Heart right ventricle (tissue), 16 donors: ENCODE measurements at regions not wholly inside any gene's neighbourhood (a gene's known extent, or its start where the extent isn't known, plus 50 kb on each side); places are given as distances from the start of the nearest gene placed in this dataset.
A peak's percentile ranks its signal among the peaks of the same experiment; 100 is the strongest.
"Not testable (repeated sequence)": the region's sequence is repeated elsewhere in the genome, so short reads cannot be mapped to it uniquely, and the experiment has no call there.

Experiments used
- ATAC-seq, 8 donors: fragments of 200-7000 bp; cut with Tn5 transposase; one replicate each; pipeline ENCODE4 v1.9.1; 2020; ENCODE audit warnings: mild to moderate bottlenecking in 8 of 8, moderate library complexity in 8 of 8, moderate number of reproducible peaks in 1 of 8
- DNase-seq, 2 donors: peaks; one replicate each; pipeline ENCODE4 v3.0.0-alpha.2; 2020
- H3K27ac ChIP-seq, 10 donors: fragments of 200-600 bp; sonication (generic) in 2 of 10; one replicate each; pipeline versions ENCODE4 v1.5.0 to v1.8.0; 2020 to 2022; ENCODE audit warnings: mild to moderate bottlenecking in 3 of 10
- H3K27me3 ChIP-seq, 7 donors: fragments of 200-600 bp; one replicate each; pipeline ENCODE4 v1.8.0; 2021 to 2022; ENCODE audit warnings: mild to moderate bottlenecking in 2 of 7
- H3K36me3 ChIP-seq, 9 donors: fragments of 200-600 bp; sonication (generic) in 1 of 9; one replicate each; pipeline versions ENCODE4 v1.5.0 to v1.8.0; 2020 to 2022; ENCODE audit warnings: mild to moderate bottlenecking in 2 of 9
- H3K4me1 ChIP-seq, 9 donors: fragments of 200-600 bp; sonication (generic) in 1 of 9; one replicate each; pipeline versions ENCODE4 v1.5.0 to v1.8.0; 2020 to 2022; ENCODE audit warnings: mild to moderate bottlenecking in 4 of 9
- H3K4me3 ChIP-seq, 10 donors: fragments of 200-600 bp; sonication (generic) in 2 of 10; one replicate each; pipeline versions ENCODE4 v1.5.0 to v1.8.0; 2020 to 2022; ENCODE audit warnings: mild to moderate bottlenecking in 7 of 10, moderate library complexity in 2 of 10
- H3K9me3 ChIP-seq, 11 donors: fragments of 200-600 bp in 10 of 11; sonication (generic) in 2 of 11; one replicate each; pipeline versions ENCODE4 v1.5.0 to v1.8.0; 2013 to 2022; ENCODE audit warnings: mild to moderate bottlenecking in 2 of 11, control low read depth in 1 of 11, moderate library complexity in 1 of 11
- WGBS, 2 donors: extraction: QIAGEN DNeasy Blood & Tissue Kit; methylation state at CpG; one replicate each; pipeline ENCODE4 v1.1.7; 2013; ENCODE audit warnings: inconsistent platforms in 1 of 2; 5-methylcytosine and 5-hydroxymethylcytosine counted together
- intact Hi-C, 10 donors: fragments of 100-400 bp; cut with DNase I; formaldehyde crosslinking; loops; one replicate each; pipeline versions ENCODE4 v1.11.1 to v1.14.2; 2022
- TF ChIP-seq, protein P1 (sequence below), 9 donors: fragments of 200-600 bp; sonication (generic) in 2 of 9; IDR thresholded peaks; one replicate each; pipeline versions ENCODE4 v1.5.0 to v1.8.0; 2021 to 2022; ENCODE audit warnings: antibody characterized with exemption in 9 of 9, mild to moderate bottlenecking in 5 of 9, moderate library complexity in 1 of 9
- donor health status: Arrhythmogenic right ventricular cardiomyopathy.
- donor health status: ischemic (EF 13 %, LVEDD 7.1; RV severe dilation, severe dysfunction).
- donor health status: healthy with polysubstance abuse.
- donor health status: DM: no; HTN: yes; CAD: no.
- donor health status: DM: no; HTN: no; CAD: no.
- donor health status: ischemic (EF 25% LVEDD 6.9; RV normal size, moderate dysfunction).
- donor health status: ischemic (EF 25% LVEDD 5.7; RV mildly dilated, moderate dysfunction).
- donor health status: healthy.
- donor health status: DM: yes; HTN: yes; CAD: no.
- donor health status: Ischemic cardiomyopathy.
- donor health status: ischemic (EF 35%, LVEDD 5.7; RV mildly dilated, moderate dysfunction).
- donor health status: nonischemic (EF 11% LVEDD 7.7; RV severe dilation, severe dysfunction).
- donor health status: DM: yes; HTN: yes; CAD: no.
- donor health status: PGD.
- donor health status: ischemic (EF 29% LVEDD 5.4; RV normal size, mild dysfunction).
- donor health status: nonischemic (EF 23%, LVEDD 6.1; RV moderate dilation, normal function).

DNA sequence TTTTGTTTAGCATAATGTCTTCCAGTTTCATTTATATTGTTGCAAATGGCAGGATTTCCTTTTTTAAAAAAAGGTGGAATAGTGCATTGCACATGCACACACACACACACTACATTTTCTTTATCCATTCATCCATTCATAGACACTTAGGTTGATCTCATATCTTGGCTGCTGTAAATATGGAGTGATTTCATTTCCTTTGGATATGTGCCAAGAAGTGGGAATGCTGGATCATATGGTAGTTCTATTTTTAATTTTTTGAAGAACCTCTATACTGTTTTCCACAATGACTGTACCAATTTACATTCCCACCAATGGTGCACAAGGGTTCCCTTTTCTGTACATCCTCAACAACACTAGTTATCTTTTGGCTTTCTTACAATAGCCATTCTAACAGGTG, 68.9 kb downstream of the EBLN1 start:
- Histone ChIP-seq H3K27ac (no peak overlapping the region), H3K9me3 (peaks cover 0 to 29% (median 3%) of the 10 kb centered on the region in 11 donors), H3K27me3 (no peaks in the 10 kb centered on the region), H3K4me3 (no peak overlapping the region), H3K4me1 (peaks cover 0 to 4% (median 0%) of the 10 kb centered on the region in 9 donors), H3K36me3 (no peaks in the 10 kb centered on the region)
- intact Hi-C loops, result no loop called here
- DNase-seq (no peak), ATAC-seq (no peak)
- TF ChIP-seq, protein P1, sequence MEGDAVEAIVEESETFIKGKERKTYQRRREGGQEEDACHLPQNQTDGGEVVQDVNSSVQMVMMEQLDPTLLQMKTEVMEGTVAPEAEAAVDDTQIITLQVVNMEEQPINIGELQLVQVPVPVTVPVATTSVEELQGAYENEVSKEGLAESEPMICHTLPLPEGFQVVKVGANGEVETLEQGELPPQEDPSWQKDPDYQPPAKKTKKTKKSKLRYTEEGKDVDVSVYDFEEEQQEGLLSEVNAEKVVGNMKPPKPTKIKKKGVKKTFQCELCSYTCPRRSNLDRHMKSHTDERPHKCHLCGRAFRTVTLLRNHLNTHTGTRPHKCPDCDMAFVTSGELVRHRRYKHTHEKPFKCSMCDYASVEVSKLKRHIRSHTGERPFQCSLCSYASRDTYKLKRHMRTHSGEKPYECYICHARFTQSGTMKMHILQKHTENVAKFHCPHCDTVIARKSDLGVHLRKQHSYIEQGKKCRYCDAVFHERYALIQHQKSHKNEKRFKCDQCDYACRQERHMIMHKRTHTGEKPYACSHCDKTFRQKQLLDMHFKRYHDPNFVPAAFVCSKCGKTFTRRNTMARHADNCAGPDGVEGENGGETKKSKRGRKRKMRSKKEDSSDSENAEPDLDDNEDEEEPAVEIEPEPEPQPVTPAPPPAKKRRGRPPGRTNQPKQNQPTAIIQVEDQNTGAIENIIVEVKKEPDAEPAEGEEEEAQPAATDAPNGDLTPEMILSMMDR (IDR thresholded peaks at IDR 0.05), result no peak

DNA sequence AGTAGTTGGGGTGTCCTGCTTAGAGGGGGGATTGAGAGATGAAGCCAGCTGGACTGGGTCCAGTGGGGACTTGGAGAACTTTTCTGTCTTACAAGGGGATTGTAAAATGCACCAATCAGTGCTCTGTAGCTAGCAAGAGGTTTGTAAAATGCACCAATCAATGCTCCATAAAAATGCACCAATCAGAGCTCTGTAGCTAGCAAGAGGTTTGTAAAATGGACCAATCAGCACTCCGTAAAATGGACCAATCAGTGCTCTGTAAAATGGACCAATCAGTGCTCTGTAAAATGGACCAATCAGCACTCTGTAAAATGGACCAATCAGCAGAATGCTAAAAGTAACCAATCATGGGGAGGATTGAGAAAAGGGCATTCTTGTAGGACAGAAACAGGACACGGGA, 71.9 kb downstream of the EBLN1 start:
- intact Hi-C loops, DNase-seq, ATAC-seq, H3K27me3 ChIP-seq, H3K4me1 ChIP-seq, H3K4me3 ChIP-seq, H3K27ac ChIP-seq, H3K36me3 ChIP-seq: not testable (repeated sequence)
- 94 to 97% methylated on average over 2 of the region's 2 CpGs for WGBS, 2 donors
- H3K9me3 ChIP-seq, result peaks cover 0 to 14% (median 2%) of the 10 kb centered on the region in 11 donors

DNA sequence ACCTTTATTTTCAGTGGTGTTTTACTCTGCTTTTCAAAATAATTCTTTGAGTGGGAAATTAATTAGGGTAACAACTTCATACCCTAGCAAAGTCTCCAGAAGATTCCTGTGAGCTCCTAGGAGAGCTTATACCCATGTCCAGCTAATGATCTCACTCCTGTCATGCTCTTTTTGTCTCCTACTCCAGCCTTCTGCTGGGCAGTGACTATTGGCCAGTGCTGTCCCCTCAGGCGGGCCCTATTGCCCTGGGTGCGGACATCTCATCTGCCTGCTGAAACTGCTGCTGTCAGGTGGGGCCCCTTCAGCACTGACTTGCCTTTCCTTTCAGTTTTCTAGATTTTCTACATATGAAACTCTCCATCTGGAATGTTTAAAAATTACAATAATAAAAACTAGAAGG, 80.3 kb downstream of the EBLN1 start:
- 86% methylated on average over 2 of the region's 2 CpGs for WGBS, 2 donors
- TF ChIP-seq, protein P1 (IDR thresholded peaks at IDR 0.05), result no peak
- Histone ChIP-seq H3K4me1 (peaks cover 0 to 20% (median 14%) of the 10 kb centered on the region in 9 donors), H3K9me3 (peaks cover 0 to 7% (median 0%) of the 10 kb centered on the region in 11 donors), H3K27ac (no peak overlapping the region), H3K4me3 (no peak overlapping the region), H3K27me3 (no peaks in the 10 kb centered on the region), H3K36me3 (no peaks in the 10 kb centered on the region)
- intact Hi-C loops, result no loop called here
- ATAC-seq (no peak), DNase-seq (no peak)

DNA sequence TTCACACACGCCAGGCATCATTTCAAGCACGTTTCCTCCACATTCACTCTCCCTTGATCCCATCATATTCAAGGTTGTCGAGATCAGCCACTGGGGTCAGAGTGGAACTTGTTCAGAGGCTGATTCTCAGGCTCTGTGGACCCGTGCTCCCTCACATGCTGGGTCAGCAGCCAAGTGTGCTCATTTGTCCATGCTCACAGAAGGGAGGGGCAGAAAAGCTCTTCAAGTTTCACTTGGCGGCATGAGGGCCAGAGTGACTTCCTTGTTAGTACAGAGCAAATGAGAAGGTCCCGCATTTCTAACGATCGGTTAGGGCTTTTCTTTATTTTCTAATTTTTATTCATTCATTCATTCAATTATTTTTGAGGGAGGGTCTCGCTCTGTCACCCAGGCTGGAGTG, 82.2 kb downstream of the EBLN1 start:
- WGBS, 2 donors, result 84 to 86% methylated on average over 9 of the region's 9 CpGs
- TF ChIP-seq, protein P1 (IDR thresholded peaks at IDR 0.05), result no peak

DNA sequence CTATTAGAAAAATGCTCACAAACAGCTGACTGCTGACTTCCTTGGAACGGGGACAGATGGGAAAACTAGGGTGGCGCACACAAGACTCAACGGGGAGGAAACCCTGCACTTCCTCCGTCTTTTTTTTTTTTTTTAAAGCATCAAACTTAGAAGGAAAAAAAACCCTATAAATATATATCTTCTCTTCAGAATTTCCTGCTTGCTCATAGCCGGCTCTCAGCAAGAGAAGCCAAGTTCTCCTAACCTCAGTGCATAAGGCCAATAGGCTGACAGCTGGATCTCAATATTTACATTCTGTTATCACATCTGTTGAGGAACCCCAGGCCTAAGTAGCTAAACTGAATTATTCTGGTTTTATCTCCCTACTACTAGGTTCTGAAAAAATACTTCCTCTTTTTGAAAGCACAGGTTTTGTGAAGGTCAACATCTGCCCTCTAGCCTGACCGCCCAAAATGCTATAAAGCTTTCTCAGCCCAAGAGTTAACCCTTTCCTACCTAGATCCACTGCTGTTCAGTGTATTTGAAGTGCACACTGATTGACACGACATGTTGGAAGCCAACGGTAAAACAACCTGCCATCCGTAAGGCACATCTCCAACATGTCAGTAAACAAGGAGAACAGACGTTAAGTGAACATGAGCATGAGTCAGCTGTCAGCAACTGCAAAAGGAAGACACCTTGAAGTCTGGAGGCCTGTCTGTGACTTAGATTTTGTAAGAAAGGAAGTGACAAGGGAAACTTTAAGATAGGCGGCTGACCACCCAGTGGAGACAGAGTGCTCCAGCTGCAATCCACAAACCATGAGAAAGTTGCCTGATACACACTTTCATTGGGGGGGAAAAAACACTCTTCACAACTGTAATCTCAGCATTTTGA, 83.8 kb downstream of the EBLN1 start:
- peaks cover 0 to 4% (median 0%) of the 10 kb centered on the region in 7 donors for H3K27me3 ChIP-seq
- intact Hi-C loops, result no loop called here
- peaks cover 0 to 20% (median 14%) of the 10 kb centered on the region in 9 donors for H3K4me1 ChIP-seq
- DNase-seq (peak in 1 of 2 donors; percentile 21), ATAC-seq (peak in 5 of 8 donors; percentile 49 to 83 (median 67))
- H3K36me3 ChIP-seq, result no peaks in the 10 kb centered on the region
- H3K4me3 ChIP-seq, result no peak overlapping the region
- H3K27ac ChIP-seq, result peak overlapping the region in 5 of 10 donors; percentile 19 to 56 (median 29)
- WGBS, 2 donors, result 28 to 45% methylated on average over 11 of the region's 11 CpGs
- TF ChIP-seq, protein P1 (IDR thresholded peaks at IDR 0.05), result no peak
- peaks cover 0 to under 1% (median 0%) of the 10 kb centered on the region in 11 donors for H3K9me3 ChIP-seq

More for the DNA sequence above, 82.2 kb downstream of the EBLN1 start:
- intact Hi-C loops, result no loop called here
- Histone ChIP-seq H3K27ac (no peak overlapping the region), H3K36me3 (no peaks in the 10 kb centered on the region), H3K9me3 (peaks cover 0 to 7% (median 0%) of the 10 kb centered on the region in 11 donors), H3K4me1 (peaks cover 0 to 20% (median 14%) of the 10 kb centered on the region in 9 donors), H3K27me3 (no peaks in the 10 kb centered on the region), H3K4me3 (no peak overlapping the region)
- DNase-seq (no peak), ATAC-seq (no peak)

DNA sequence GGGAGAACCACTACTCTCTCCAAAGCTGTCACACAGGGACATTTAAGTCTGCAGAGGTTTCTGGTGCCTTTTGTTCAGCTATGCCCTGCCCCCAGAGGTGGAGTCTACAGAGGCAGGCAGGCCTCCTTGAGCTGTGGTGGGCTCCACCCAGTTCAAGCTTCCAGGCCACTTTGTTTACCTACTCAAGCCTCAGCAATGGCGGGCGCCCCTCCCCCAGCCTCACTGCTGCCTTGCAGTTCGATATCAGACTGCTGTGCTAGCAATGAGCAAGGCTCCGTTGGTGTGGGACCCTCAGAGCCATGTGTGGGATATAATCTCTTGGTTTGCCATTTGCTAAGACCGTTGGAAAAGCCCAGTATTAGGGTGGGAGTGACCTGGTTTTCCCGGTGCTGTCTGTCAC, 87.0 kb downstream of the EBLN1 start:
- H3K27me3 ChIP-seq, H3K9me3 ChIP-seq, H3K27ac ChIP-seq, DNase-seq, H3K36me3 ChIP-seq, H3K4me3 ChIP-seq, ATAC-seq, intact Hi-C loops: not testable (repeated sequence)
- 74 to 80% methylated on average over 6 of the region's 6 CpGs for WGBS, 2 donors
- H3K4me1 ChIP-seq, result peaks cover 0 to 20% (median 14%) of the 10 kb centered on the region in 9 donors

DNA sequence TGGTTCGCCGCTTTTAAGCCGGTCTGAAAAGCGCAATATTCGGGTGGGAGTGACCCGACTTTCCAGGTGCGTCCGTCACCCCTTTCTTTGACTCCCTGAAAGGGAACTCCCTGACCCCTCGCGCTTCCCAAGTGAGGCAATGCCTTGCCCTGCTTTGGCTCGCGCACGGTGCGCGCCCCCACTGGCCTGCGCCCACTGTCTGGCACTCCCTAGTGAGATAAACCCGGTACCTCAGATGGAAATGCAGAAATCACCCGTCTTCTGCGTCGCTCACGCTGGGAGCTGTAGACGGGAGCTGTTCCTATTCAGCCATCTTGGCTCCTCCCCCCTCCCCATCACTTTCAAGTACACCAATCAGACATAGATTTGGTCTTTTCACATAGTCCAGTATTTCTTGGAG, 88.2 kb downstream of the EBLN1 start:
- H3K4me1 ChIP-seq, result peaks cover 0 to 19% (median 14%) of the 10 kb centered on the region in 9 donors
- H3K4me3 ChIP-seq, H3K9me3 ChIP-seq, DNase-seq, H3K27ac ChIP-seq, H3K36me3 ChIP-seq, H3K27me3 ChIP-seq, intact Hi-C loops, ATAC-seq: not testable (repeated sequence)
- 92 to 96% methylated on average over 13 to 22 of the region's 22 CpGs for WGBS, 2 donors
